ENCODE measurements at regions not wholly inside any gene's neighbourhood (a gene's known extent, or its start where the extent isn't known, plus 50 kb on each side); places are given as distances from the start of the nearest gene placed in this dataset.

DNA sequence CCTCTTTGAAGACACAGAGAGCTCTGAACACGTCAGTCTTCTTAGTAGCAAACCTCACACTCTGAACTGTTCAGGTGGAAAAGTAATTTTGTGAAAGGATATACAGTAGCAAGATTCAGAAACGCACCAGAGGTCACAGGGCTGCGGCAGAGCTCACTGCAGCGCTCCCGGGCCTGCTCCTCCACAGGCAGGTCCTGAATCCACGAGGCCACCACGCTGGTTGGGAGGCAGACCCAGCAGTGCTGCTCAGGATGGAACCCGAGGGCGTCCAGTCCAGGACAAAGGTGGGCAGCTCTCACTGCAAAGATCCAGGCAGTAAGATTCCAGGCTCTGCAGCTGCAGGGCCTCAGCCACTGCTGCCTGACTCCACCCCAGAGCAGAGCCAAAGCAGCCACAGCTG lies 576.2 kb upstream of the SALL3 start:
- H3K9me3 ChIP-seq (ENCODE audit: control insufficient read depth, insufficient read depth, low read length) = no peaks in the 10 kb centered on the region
- no peak overlapping the region for H3K27ac ChIP-seq (ENCODE audit: low read length)
- H3K4me1 ChIP-seq (ENCODE audit: control insufficient read depth, insufficient read depth, low read length) = no peaks in the 10 kb centered on the region
- no peak overlapping the region for H3K4me3 ChIP-seq (ENCODE audit: low read length)
- no CpG with 5 or more reads among the region's 9 CpGs for WGBS (ENCODE audit: insufficient coverage, insufficient read length)
- H3K27me3 ChIP-seq (ENCODE audit: control insufficient read depth, insufficient read depth, low read length) = no peaks in the 10 kb centered on the region
- DNase-seq (ENCODE audit: low read depth, low spot score) = no peak
- H3K36me3 ChIP-seq (ENCODE audit: control insufficient read depth, insufficient read depth, low read length) = no peaks in the 10 kb centered on the region

DNA sequence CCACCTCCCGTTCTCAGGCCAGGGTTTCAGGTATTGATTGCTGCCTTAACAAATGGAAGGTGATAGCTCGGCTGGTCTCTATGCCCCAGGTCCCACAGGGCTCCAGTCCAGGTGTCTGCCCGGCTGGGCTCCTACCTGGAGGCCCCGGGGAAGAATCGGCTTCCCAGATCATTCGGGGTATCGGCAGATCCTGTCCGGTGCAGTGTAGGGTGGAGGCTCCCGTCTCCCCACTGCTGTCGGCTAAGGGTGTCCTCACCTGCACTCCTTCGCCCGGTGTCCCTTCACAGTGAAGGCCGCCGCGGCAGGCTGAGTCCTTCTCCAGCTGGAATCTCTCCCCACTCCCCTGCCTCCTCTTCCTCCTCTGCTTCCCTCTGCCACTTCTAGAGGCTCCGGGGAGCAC lies 573.9 kb upstream of the SALL3 start:
- H3K27ac ChIP-seq (ENCODE audit: low read length) = no peak overlapping the region
- no peak for DNase-seq (ENCODE audit: low read depth, low spot score)
- no peaks in the 10 kb centered on the region for H3K9me3 ChIP-seq (ENCODE audit: control insufficient read depth, insufficient read depth, low read length)
- H3K4me1 ChIP-seq (ENCODE audit: control insufficient read depth, insufficient read depth, low read length) = no peaks in the 10 kb centered on the region
- no CpG with 5 or more reads among the region's 16 CpGs for WGBS (ENCODE audit: insufficient coverage, insufficient read length)
- no peaks in the 10 kb centered on the region for H3K36me3 ChIP-seq (ENCODE audit: control insufficient read depth, insufficient read depth, low read length)
- no peaks in the 10 kb centered on the region for H3K27me3 ChIP-seq (ENCODE audit: control insufficient read depth, insufficient read depth, low read length)
- H3K4me3 ChIP-seq (ENCODE audit: low read length) = no peak overlapping the region

GRCh38 chr18:78406743-78407465 lies 572.7 kb upstream of the SALL3 start:
- Histone ChIP-seq H3K4me1 (ENCODE audit: control insufficient read depth, insufficient read depth, low read length) (no peaks in the 10 kb centered on the region), H3K9me3 (ENCODE audit: control insufficient read depth, insufficient read depth, low read length) (no peaks in the 10 kb centered on the region), H3K4me3 (ENCODE audit: low read length) (no peak overlapping the region), H3K36me3 (ENCODE audit: control insufficient read depth, insufficient read depth, low read length) (no peaks in the 10 kb centered on the region), H3K27ac (ENCODE audit: low read length) (no peak overlapping the region), H3K27me3 (ENCODE audit: control insufficient read depth, insufficient read depth, low read length) (no peaks in the 10 kb centered on the region)
- no peak for DNase-seq (ENCODE audit: low read depth, low spot score)
- no CpG with 5 or more reads among the region's 16 CpGs for WGBS (ENCODE audit: insufficient coverage, insufficient read length)

DNA sequence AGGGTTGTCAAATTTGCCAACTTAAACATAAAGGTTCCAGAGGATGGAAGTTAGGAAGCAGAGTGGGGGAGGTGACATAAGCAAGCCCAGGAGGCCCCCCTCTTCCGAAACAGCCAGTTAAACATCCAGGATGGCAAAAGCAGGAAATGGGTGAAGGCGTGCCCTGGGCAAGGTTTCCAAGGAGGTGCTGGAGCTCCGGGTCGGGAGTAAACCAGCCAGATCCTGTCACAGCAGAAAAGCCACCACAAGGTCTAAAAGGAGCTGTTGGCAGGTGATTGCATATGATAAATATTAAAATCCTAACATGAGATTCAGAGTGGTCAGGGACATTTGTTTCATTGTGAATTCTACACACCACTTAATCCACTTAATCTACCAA lies 572.2 kb upstream of the SALL3 start:
- Histone ChIP-seq H3K36me3 (ENCODE audit: control insufficient read depth, insufficient read depth, low read length) (no peaks in the 10 kb centered on the region), H3K27ac (ENCODE audit: low read length) (no peak overlapping the region), H3K4me3 (ENCODE audit: low read length) (no peak overlapping the region), H3K27me3 (ENCODE audit: control insufficient read depth, insufficient read depth, low read length) (no peaks in the 10 kb centered on the region), H3K4me1 (ENCODE audit: control insufficient read depth, insufficient read depth, low read length) (no peaks in the 10 kb centered on the region), H3K9me3 (ENCODE audit: control insufficient read depth, insufficient read depth, low read length) (no peaks in the 10 kb centered on the region)
- no peak for DNase-seq (ENCODE audit: low read depth, low spot score)
- WGBS (ENCODE audit: insufficient coverage, insufficient read length) = no CpG with 5 or more reads among the region's 4 CpGs

DNA sequence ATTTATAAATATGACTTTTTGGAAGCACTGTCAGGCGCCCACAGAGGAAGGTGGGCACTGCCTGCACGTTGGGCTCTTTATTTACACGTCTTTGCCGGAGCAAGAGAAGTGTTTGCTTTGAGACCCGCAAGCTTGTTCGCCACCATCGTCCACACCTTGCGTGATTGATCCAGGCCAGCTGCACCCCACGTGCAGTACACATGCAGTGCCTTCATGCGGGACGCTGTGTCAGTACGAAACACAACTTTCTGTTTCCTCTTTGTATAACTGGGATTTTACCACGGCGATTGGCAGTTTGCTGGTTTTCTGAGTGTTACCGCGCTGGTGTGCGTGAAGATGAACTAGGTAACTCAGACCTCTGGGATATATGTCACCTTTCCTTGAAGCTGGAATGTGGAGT lies 571.0 kb upstream of the SALL3 start:
- no peaks in the 10 kb centered on the region for H3K4me1 ChIP-seq (ENCODE audit: control insufficient read depth, insufficient read depth, low read length)
- no peak overlapping the region for H3K4me3 ChIP-seq (ENCODE audit: low read length)
- no CpG with 5 or more reads among the region's 17 CpGs for WGBS (ENCODE audit: insufficient coverage, insufficient read length)
- no peaks in the 10 kb centered on the region for H3K36me3 ChIP-seq (ENCODE audit: control insufficient read depth, insufficient read depth, low read length)
- H3K27me3 ChIP-seq (ENCODE audit: control insufficient read depth, insufficient read depth, low read length) = no peaks in the 10 kb centered on the region
- DNase-seq (ENCODE audit: low read depth, low spot score) = no peak
- H3K27ac ChIP-seq (ENCODE audit: low read length) = no peak overlapping the region
- no peaks in the 10 kb centered on the region for H3K9me3 ChIP-seq (ENCODE audit: control insufficient read depth, insufficient read depth, low read length)

GRCh38 chr18:78410094-78410786 lies 569.4 kb upstream of the SALL3 start:
- DNase-seq (ENCODE audit: low read depth, low spot score) = no peak
- no peaks in the 10 kb centered on the region for H3K27me3 ChIP-seq (ENCODE audit: control insufficient read depth, insufficient read depth, low read length)
- no peaks in the 10 kb centered on the region for H3K9me3 ChIP-seq (ENCODE audit: control insufficient read depth, insufficient read depth, low read length)
- no peak overlapping the region for H3K27ac ChIP-seq (ENCODE audit: low read length)
- no peaks in the 10 kb centered on the region for H3K36me3 ChIP-seq (ENCODE audit: control insufficient read depth, insufficient read depth, low read length)
- no peaks in the 10 kb centered on the region for H3K4me1 ChIP-seq (ENCODE audit: control insufficient read depth, insufficient read depth, low read length)
- H3K4me3 ChIP-seq (ENCODE audit: low read length) = no peak overlapping the region
- WGBS (ENCODE audit: insufficient coverage, insufficient read length) = no CpG with 5 or more reads among the region's 13 CpGs

- DNase-seq (ENCODE audit: low read depth, low spot score) = no peak
- Histone ChIP-seq H3K9me3 (ENCODE audit: control insufficient read depth, insufficient read depth, low read length) (no peaks in the 10 kb centered on the region), H3K4me1 (ENCODE audit: control insufficient read depth, insufficient read depth, low read length) (no peaks in the 10 kb centered on the region), H3K36me3 (ENCODE audit: control insufficient read depth, insufficient read depth, low read length) (no peaks in the 10 kb centered on the region), H3K27ac (ENCODE audit: low read length) (no peak overlapping the region), H3K4me3 (ENCODE audit: low read length) (no peak overlapping the region), H3K27me3 (ENCODE audit: control insufficient read depth, insufficient read depth, low read length) (no peaks in the 10 kb centered on the region)
- WGBS (ENCODE audit: insufficient coverage, insufficient read length) = no CpG with 5 or more reads among the region's 6 CpGs
Measured at GRCh38 chr18:78411539-78411938, 568.1 kb upstream of the SALL3 start.

- WGBS (ENCODE audit: insufficient coverage, insufficient read length) = no CpG with 5 or more reads among the region's 2 CpGs
Measured at GRCh38 chr18:78414302-78414701, 565.3 kb upstream of the SALL3 start.

DNA sequence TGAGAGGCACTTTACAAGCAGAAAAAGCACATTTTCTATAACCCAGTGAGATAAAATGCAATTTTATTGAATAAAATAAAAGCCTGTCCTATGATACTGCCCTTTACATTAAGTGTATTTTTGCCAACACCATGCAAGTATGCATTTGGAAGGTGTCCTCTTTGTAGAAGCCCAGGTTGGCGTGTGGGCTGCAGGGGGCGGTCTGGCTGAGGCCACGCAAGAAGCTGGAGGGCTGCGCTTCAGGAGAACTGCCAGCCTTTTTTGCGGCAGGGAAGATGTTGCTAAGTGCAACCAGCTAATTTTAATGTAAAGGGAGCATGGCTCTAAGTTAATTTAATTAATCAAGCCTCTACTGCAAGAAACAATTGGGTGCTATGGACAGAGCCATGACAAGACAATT lies 562.8 kb upstream of the SALL3 start:
- Histone ChIP-seq H3K27ac (ENCODE audit: low read length) (no peak overlapping the region), H3K27me3 (ENCODE audit: control insufficient read depth, insufficient read depth, low read length) (no peaks in the 10 kb centered on the region), H3K36me3 (ENCODE audit: control insufficient read depth, insufficient read depth, low read length) (no peaks in the 10 kb centered on the region), H3K4me1 (ENCODE audit: control insufficient read depth, insufficient read depth, low read length) (no peaks in the 10 kb centered on the region), H3K4me3 (ENCODE audit: low read length) (no peak overlapping the region), H3K9me3 (ENCODE audit: control insufficient read depth, insufficient read depth, low read length) (no peaks in the 10 kb centered on the region)
- DNase-seq (ENCODE audit: low read depth, low spot score) = no peak
- no CpG with 5 or more reads among the region's 5 CpGs for WGBS (ENCODE audit: insufficient coverage, insufficient read length)

More at GRCh38 chr18:78414302-78414701, 565.3 kb upstream of the SALL3 start:
- Histone ChIP-seq H3K4me1 (ENCODE audit: control insufficient read depth, insufficient read depth, low read length) (no peaks in the 10 kb centered on the region), H3K9me3 (ENCODE audit: control insufficient read depth, insufficient read depth, low read length) (no peaks in the 10 kb centered on the region), H3K27me3 (ENCODE audit: control insufficient read depth, insufficient read depth, low read length) (no peaks in the 10 kb centered on the region), H3K4me3 (ENCODE audit: low read length) (no peak overlapping the region), H3K36me3 (ENCODE audit: control insufficient read depth, insufficient read depth, low read length) (no peaks in the 10 kb centered on the region), H3K27ac (ENCODE audit: low read length) (no peak overlapping the region)
- no peak for DNase-seq (ENCODE audit: low read depth, low spot score)

GRCh38 chr18:78418379-78418778 lies 561.2 kb upstream of the SALL3 start:
- no peaks in the 10 kb centered on the region for H3K36me3 ChIP-seq (ENCODE audit: control insufficient read depth, insufficient read depth, low read length)
- H3K9me3 ChIP-seq (ENCODE audit: control insufficient read depth, insufficient read depth, low read length) = no peaks in the 10 kb centered on the region
- no peak overlapping the region for H3K27ac ChIP-seq (ENCODE audit: low read length)
- DNase-seq (ENCODE audit: low read depth, low spot score) = no peak
- H3K27me3 ChIP-seq (ENCODE audit: control insufficient read depth, insufficient read depth, low read length) = no peaks in the 10 kb centered on the region
- no peaks in the 10 kb centered on the region for H3K4me1 ChIP-seq (ENCODE audit: control insufficient read depth, insufficient read depth, low read length)
- WGBS (ENCODE audit: insufficient coverage, insufficient read length) = no CpG with 5 or more reads among the region's 7 CpGs
- H3K4me3 ChIP-seq (ENCODE audit: low read length) = no peak overlapping the region

GRCh38 chr18:78419171-78419570 lies 560.4 kb upstream of the SALL3 start:
- Histone ChIP-seq H3K9me3 (ENCODE audit: control insufficient read depth, insufficient read depth, low read length) (no peaks in the 10 kb centered on the region), H3K27ac (ENCODE audit: low read length) (no peak overlapping the region), H3K27me3 (ENCODE audit: control insufficient read depth, insufficient read depth, low read length) (no peaks in the 10 kb centered on the region), H3K36me3 (ENCODE audit: control insufficient read depth, insufficient read depth, low read length) (no peaks in the 10 kb centered on the region), H3K4me3 (ENCODE audit: low read length) (no peak overlapping the region), H3K4me1 (ENCODE audit: control insufficient read depth, insufficient read depth, low read length) (no peaks in the 10 kb centered on the region)
- DNase-seq (ENCODE audit: low read depth, low spot score) = no peak
- WGBS (ENCODE audit: insufficient coverage, insufficient read length) = no CpG with 5 or more reads among the region's 7 CpGs
